ENCODE measurements at regions not wholly inside any gene's neighbourhood (a gene's known extent, or its start where the extent isn't known, plus 50 kb on each side); places are given as distances from the start of the nearest gene placed in this dataset.

- no peak overlapping the region for H3K27ac ChIP-seq
- TF ChIP-seq EZH2 (IDR thresholded peaks at IDR 0.05; ENCODE audit: insufficient read depth, poor library complexity, severe bottlenecking) (no peak), EZH2phosphoT487 (IDR thresholded peaks at IDR 0.05; ENCODE audit: insufficient read depth, low read depth) (no peak)
- H3K27me3 ChIP-seq (replicated peaks; ENCODE audit: insufficient read depth), result no peaks in the 10 kb centered on the region
- H3K4me3 ChIP-seq, result no peak overlapping the region
- in situ Hi-C loops (cut with MboI), result no loop called here
- H2AFZ ChIP-seq, result no peak overlapping the region
- no peaks in the 10 kb centered on the region for H3K4me1 ChIP-seq (ENCODE audit: insufficient read depth)
- H4K20me1 ChIP-seq (ENCODE audit: insufficient read depth), result no peaks in the 10 kb centered on the region
- no peak overlapping the region for H3K4me2 ChIP-seq (ENCODE audit: unreplicated experiment)
- no peak for DNase-seq
- H3K9ac ChIP-seq, result no peak overlapping the region
- no peaks in the 10 kb centered on the region for H3K9me2 ChIP-seq (ENCODE audit: insufficient read depth)
- H3K9me3 ChIP-seq (ENCODE audit: low read depth), result no peaks in the 10 kb centered on the region
- H3K36me3 ChIP-seq (ENCODE audit: low read depth), result no peaks in the 10 kb centered on the region
- no peaks in the 10 kb centered on the region for H3F3A ChIP-seq (ENCODE audit: insufficient read depth)
- H3K79me2 ChIP-seq (ENCODE audit: insufficient read depth), result no peaks in the 10 kb centered on the region
Measured at GRCh38 chr3:18199757-18200156, 225.4 kb downstream of the SATB1 start.

GRCh38 chr3:18195836-18196235, 229.3 kb downstream of the SATB1 start:
- H3K4me1 ChIP-seq (ENCODE audit: insufficient read depth), result no peaks in the 10 kb centered on the region
- in situ Hi-C loops (cut with MboI), result no loop called here
- no peaks in the 10 kb centered on the region for H3K9me2 ChIP-seq (ENCODE audit: insufficient read depth)
- no peak overlapping the region for H3K9ac ChIP-seq
- no peak overlapping the region for H3K27ac ChIP-seq
- H3K79me2 ChIP-seq (ENCODE audit: insufficient read depth), result no peaks in the 10 kb centered on the region
- H3K4me3 ChIP-seq, result no peak overlapping the region
- no peaks in the 10 kb centered on the region for H4K20me1 ChIP-seq (ENCODE audit: insufficient read depth)
- no peak for DNase-seq
- H3K9me3 ChIP-seq (ENCODE audit: low read depth), result no peaks in the 10 kb centered on the region
- H3K27me3 ChIP-seq (replicated peaks; ENCODE audit: insufficient read depth), result no peaks in the 10 kb centered on the region
- no peaks in the 10 kb centered on the region for H3K36me3 ChIP-seq (ENCODE audit: low read depth)
- no peak overlapping the region for H3K4me2 ChIP-seq (ENCODE audit: unreplicated experiment)
- TF ChIP-seq EZH2 (IDR thresholded peaks at IDR 0.05; ENCODE audit: insufficient read depth, poor library complexity, severe bottlenecking) (no peak), EZH2phosphoT487 (IDR thresholded peaks at IDR 0.05; ENCODE audit: insufficient read depth, low read depth) (no peak)
- H2AFZ ChIP-seq, result no peak overlapping the region
- H3F3A ChIP-seq (ENCODE audit: insufficient read depth), result no peaks in the 10 kb centered on the region

- peaks cover 8% of the 10 kb centered on the region for H3K4me1 ChIP-seq (ENCODE audit: insufficient read depth)
- H4K20me1 ChIP-seq (ENCODE audit: insufficient read depth), result no peaks in the 10 kb centered on the region
- no peaks in the 10 kb centered on the region for H3K9me2 ChIP-seq (ENCODE audit: insufficient read depth)
- H3K9me3 ChIP-seq (ENCODE audit: low read depth), result no peaks in the 10 kb centered on the region
- no peaks in the 10 kb centered on the region for H3K79me2 ChIP-seq (ENCODE audit: insufficient read depth)
- no peak overlapping the region for H3K4me2 ChIP-seq (ENCODE audit: unreplicated experiment)
- H3K27me3 ChIP-seq (replicated peaks; ENCODE audit: insufficient read depth), result no peaks in the 10 kb centered on the region
- no peak overlapping the region for H3K9ac ChIP-seq
- H3K36me3 ChIP-seq (ENCODE audit: low read depth), result no peaks in the 10 kb centered on the region
- DNase-seq, result no peak
- no peak overlapping the region for H3K27ac ChIP-seq
- no peak for TF ChIP-seq EZH2 (IDR thresholded peaks at IDR 0.05; ENCODE audit: insufficient read depth, poor library complexity, severe bottlenecking)
- no peak for TF ChIP-seq EZH2phosphoT487 (IDR thresholded peaks at IDR 0.05; ENCODE audit: insufficient read depth, low read depth)
- 58 to 65% methylated on average over 4 of the region's 4 CpGs for WGBS, 2 experiments (ENCODE audit: low coverage in 1 of 2, low lambda C conversion rate in 2 of 2, missing lambda C conversion rate in 2 of 2)
- H3F3A ChIP-seq (ENCODE audit: insufficient read depth), result no peaks in the 10 kb centered on the region
- in situ Hi-C loops (cut with MboI), result no loop called here
- no peak overlapping the region for H3K4me3 ChIP-seq
- no peak overlapping the region for H2AFZ ChIP-seq
Measured at GRCh38 chr3:18194431-18194830, 230.7 kb downstream of the SATB1 start.

GRCh38 chr3:18190646-18191045, 234.5 kb downstream of the SATB1 start:
- in situ Hi-C loops (cut with MboI), result no loop called here
- Histone ChIP-seq H3K4me1 (ENCODE audit: insufficient read depth) (peaks cover 12% of the 10 kb centered on the region), H3K27ac (no peak overlapping the region), H3F3A (ENCODE audit: insufficient read depth) (no peaks in the 10 kb centered on the region), H4K20me1 (ENCODE audit: insufficient read depth) (no peaks in the 10 kb centered on the region), H3K9ac (no peak overlapping the region), H3K27me3 (replicated peaks; ENCODE audit: insufficient read depth) (no peaks in the 10 kb centered on the region), H3K36me3 (ENCODE audit: low read depth) (no peaks in the 10 kb centered on the region), H3K79me2 (ENCODE audit: insufficient read depth) (no peaks in the 10 kb centered on the region), H3K4me2 (ENCODE audit: unreplicated experiment) (no peak overlapping the region), H3K9me3 (ENCODE audit: low read depth) (no peaks in the 10 kb centered on the region), H3K4me3 (no peak overlapping the region), H3K9me2 (ENCODE audit: insufficient read depth) (no peaks in the 10 kb centered on the region), H2AFZ (no peak overlapping the region)
- TF ChIP-seq EZH2 (IDR thresholded peaks at IDR 0.05; ENCODE audit: insufficient read depth, poor library complexity, severe bottlenecking) (no peak), EZH2phosphoT487 (IDR thresholded peaks at IDR 0.05; ENCODE audit: insufficient read depth, low read depth) (no peak)
- peak; percentile 13 for DNase-seq

- Histone ChIP-seq H3K4me3 (no peak overlapping the region), H3K9ac (no peak overlapping the region), H3K79me2 (ENCODE audit: insufficient read depth) (no peaks in the 10 kb centered on the region), H3K4me2 (ENCODE audit: unreplicated experiment) (peak overlapping the region; percentile 34), H4K20me1 (ENCODE audit: insufficient read depth) (no peaks in the 10 kb centered on the region), H3K27me3 (replicated peaks; ENCODE audit: insufficient read depth) (no peaks in the 10 kb centered on the region), H3K36me3 (ENCODE audit: low read depth) (no peaks in the 10 kb centered on the region), H3K27ac (no peak overlapping the region), H3K9me2 (ENCODE audit: insufficient read depth) (no peaks in the 10 kb centered on the region), H3K4me1 (ENCODE audit: insufficient read depth) (peaks cover 12% of the 10 kb centered on the region), H3F3A (ENCODE audit: insufficient read depth) (no peaks in the 10 kb centered on the region), H3K9me3 (ENCODE audit: low read depth) (no peaks in the 10 kb centered on the region), H2AFZ (0 out of 2 replicates have a peak overlapping the region, but pooled peaks have one; percentile 4)
- WGBS, 2 experiments (ENCODE audit: low coverage in 1 of 2, low lambda C conversion rate in 2 of 2, missing lambda C conversion rate in 2 of 2), result 32 to 35% methylated on average over 9 of the region's 9 CpGs
- peak; percentile 78 for DNase-seq
- TF ChIP-seq EZH2 (IDR thresholded peaks at IDR 0.05; ENCODE audit: insufficient read depth, poor library complexity, severe bottlenecking) (no peak), EZH2phosphoT487 (IDR thresholded peaks at IDR 0.05; ENCODE audit: insufficient read depth, low read depth) (no peak)
- in situ Hi-C loops (cut with MboI), result no loop called here
Measured at GRCh38 chr3:18189282-18190050, 235.7 kb downstream of the SATB1 start.
